Uterus (tissue), 3 donors: ENCODE measurements at regions not wholly inside any gene's neighbourhood (a gene's known extent, or its start where the extent isn't known, plus 50 kb on each side); places are given as distances from the start of the nearest gene placed in this dataset.

Experiments
- DNase-seq, 2 donors: peaks; one replicate each; pipeline ENCODE4 v3.0.0-alpha.2; 2019 to 2020
- H3K27ac ChIP-seq, 2 donors: fragments of 200-600 bp; sonication (generic); 1 replicate in 1 of 2; 2 replicates in 1 of 2; pipeline ENCODE4 v1.5.1; 2016 to 2018
- H3K27me3 ChIP-seq, 2 donors: fragments of 200-600 bp; sonication (generic); one replicate each; pipeline ENCODE4 v1.5.1; 2018 to 2019; ENCODE audit warnings: control low read depth in 1 of 2
- H3K36me3 ChIP-seq, 2 donors: fragments of 200-600 bp; sonication (generic); one replicate each; pipeline ENCODE4 v1.5.1; 2019; ENCODE audit warnings: control low read depth in 1 of 2
- H3K4me1 ChIP-seq, 2 donors: fragments of 200-600 bp; sonication (generic); one replicate each; pipeline ENCODE4 v1.5.1; 2018 to 2019; ENCODE audit warnings: control low read depth in 1 of 2
- H3K4me3 ChIP-seq, 2 donors: fragments of 200-600 bp; sonication (generic); 1 replicate in 1 of 2; 2 replicates in 1 of 2; pipeline ENCODE4 v1.5.1; 2018 to 2019; ENCODE audit warnings: mild to moderate bottlenecking in 1 of 2
- H3K9me3 ChIP-seq, 2 donors: fragments of 200-600 bp; sonication (generic); one replicate each; pipeline ENCODE4 v1.5.1; 2019; ENCODE audit warnings: control low read depth in 1 of 2
- POLR2A ChIP-seq, 2 donors: fragments of 450-650 bp; IDR thresholded peaks; one replicate each; pipeline ENCODE4 v1.6.1; 2016; ENCODE audit warnings: antibody characterized with exemption in 2 of 2, mild to moderate bottlenecking in 1 of 2, moderate library complexity in 1 of 2
- intact Hi-C: fragments of 100-400 bp; cut with DNase I; formaldehyde crosslinking; loops from one replicate; pipeline ENCODE4 v1.15.1; 2023; ENCODE audit warnings: low total_unique reads
- TF ChIP-seq, protein P1 (sequence below), 4 experiments: fragments of 200-600 bp in 2 of 4; fragments of 450-650 bp in 2 of 4; sonication (generic) in 2 of 4; IDR thresholded peaks; one replicate each; pipeline ENCODE4 v1.5.1; 2016 to 2019; ENCODE audit warnings: antibody characterized with exemption in 4 of 4, mild to moderate bottlenecking in 2 of 4, moderate library complexity in 1 of 4
- donor health status: DM: yes; HTN: yes; CAD: no.

DNA sequence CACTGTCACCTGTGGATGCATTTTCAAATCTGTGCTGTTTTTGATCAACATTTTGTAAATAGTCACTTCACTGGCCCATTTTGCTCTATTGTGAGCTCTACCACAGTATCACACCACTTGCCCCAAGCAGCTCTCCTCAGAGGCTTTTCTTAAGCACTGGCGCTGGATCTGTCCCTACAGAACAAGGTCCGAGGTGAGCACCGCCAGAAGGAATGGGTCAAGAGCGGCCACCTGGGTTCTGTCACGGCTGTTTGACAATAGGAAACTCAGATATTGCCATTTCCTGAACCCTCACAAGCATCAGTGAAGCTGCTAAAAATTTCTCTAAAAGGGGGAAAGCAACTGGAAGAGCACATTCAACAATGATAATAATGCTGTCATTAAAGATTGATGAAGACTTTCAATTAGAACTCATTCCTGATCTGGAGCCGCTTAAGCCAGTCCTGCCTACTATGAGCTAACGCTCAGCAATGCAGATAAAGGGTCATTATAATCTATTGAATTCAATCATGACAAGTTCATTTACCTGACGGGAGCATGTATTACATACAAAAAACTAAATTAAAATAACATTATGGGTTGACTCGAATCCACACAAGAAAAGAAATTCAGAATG, 514.0 kb downstream of the GALR1 start:
- TF ChIP-seq, protein P1, sequence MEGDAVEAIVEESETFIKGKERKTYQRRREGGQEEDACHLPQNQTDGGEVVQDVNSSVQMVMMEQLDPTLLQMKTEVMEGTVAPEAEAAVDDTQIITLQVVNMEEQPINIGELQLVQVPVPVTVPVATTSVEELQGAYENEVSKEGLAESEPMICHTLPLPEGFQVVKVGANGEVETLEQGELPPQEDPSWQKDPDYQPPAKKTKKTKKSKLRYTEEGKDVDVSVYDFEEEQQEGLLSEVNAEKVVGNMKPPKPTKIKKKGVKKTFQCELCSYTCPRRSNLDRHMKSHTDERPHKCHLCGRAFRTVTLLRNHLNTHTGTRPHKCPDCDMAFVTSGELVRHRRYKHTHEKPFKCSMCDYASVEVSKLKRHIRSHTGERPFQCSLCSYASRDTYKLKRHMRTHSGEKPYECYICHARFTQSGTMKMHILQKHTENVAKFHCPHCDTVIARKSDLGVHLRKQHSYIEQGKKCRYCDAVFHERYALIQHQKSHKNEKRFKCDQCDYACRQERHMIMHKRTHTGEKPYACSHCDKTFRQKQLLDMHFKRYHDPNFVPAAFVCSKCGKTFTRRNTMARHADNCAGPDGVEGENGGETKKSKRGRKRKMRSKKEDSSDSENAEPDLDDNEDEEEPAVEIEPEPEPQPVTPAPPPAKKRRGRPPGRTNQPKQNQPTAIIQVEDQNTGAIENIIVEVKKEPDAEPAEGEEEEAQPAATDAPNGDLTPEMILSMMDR (IDR thresholded peaks at IDR 0.05), result no peak
- no peak for TF ChIP-seq POLR2A (IDR thresholded peaks at IDR 0.05)
- Histone ChIP-seq H3K4me3 (no peak overlapping the region), H3K9me3 (no peaks in the 10 kb centered on the region), H3K27me3 (no peaks in the 10 kb centered on the region), H3K27ac (no peak overlapping the region), H3K36me3 (no peaks in the 10 kb centered on the region), H3K4me1 (no peaks in the 10 kb centered on the region)
- no peak for DNase-seq
- intact Hi-C loops, result no loop called here

DNA sequence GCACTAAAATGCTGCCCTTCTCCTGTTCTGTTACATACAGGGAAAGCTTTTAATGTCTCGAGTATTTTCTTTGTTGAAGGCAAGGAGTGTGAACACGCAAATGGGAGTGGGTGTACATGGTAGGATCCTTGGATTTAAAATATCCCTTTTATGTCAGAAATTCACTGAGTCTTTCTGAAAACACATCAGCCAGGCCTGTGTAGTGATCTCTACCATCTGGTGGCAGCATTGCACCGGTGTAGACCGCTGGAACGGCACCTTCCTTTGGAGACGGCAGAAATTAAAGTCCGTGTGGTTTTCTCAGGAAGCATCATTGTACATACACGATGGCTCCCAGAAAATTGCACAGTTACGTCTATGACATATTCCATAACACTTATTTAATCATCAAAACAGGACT, 515.8 kb downstream of the GALR1 start:
- no peaks in the 10 kb centered on the region for H3K36me3 ChIP-seq
- TF ChIP-seq, protein P1 (IDR thresholded peaks at IDR 0.05), result peak in 3 of 4 experiments; percentile 11 to 18 (median 17)
- no peak for TF ChIP-seq POLR2A (IDR thresholded peaks at IDR 0.05)
- no peaks in the 10 kb centered on the region for H3K4me1 ChIP-seq
- intact Hi-C loops, result no loop called here
- no peak overlapping the region for H3K4me3 ChIP-seq
- no peak overlapping the region for H3K27ac ChIP-seq
- no peak for DNase-seq
- H3K27me3 ChIP-seq, result no peaks in the 10 kb centered on the region
- H3K9me3 ChIP-seq, result no peaks in the 10 kb centered on the region

DNA sequence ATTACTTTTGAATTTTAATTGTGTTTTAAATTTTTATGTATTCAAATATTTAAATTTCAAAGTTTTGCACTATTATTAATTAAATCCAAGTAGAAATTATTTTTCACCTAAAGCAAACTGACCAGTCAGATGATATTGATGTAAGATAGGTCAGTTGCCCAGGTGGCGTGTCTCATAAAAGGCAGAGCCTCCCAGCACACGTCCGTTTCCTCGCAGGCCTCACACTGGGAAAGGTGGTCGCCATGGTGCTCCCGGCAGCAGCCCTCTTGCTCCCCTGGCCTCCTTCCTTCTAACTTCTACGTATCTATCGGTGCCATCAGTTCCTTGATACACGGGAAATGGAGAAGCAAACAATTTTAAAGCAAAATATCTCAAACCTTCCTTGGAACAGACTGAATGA, 516.8 kb downstream of the GALR1 start:
- H3K36me3 ChIP-seq, result no peaks in the 10 kb centered on the region
- no peaks in the 10 kb centered on the region for H3K9me3 ChIP-seq
- no peak overlapping the region for H3K27ac ChIP-seq
- DNase-seq, result no peak
- H3K4me3 ChIP-seq, result no peak overlapping the region
- no peaks in the 10 kb centered on the region for H3K4me1 ChIP-seq
- intact Hi-C loops, result no loop called here
- no peaks in the 10 kb centered on the region for H3K27me3 ChIP-seq
- TF ChIP-seq, protein P1 (IDR thresholded peaks at IDR 0.05), result no peak
- no peak for TF ChIP-seq POLR2A (IDR thresholded peaks at IDR 0.05)

DNA sequence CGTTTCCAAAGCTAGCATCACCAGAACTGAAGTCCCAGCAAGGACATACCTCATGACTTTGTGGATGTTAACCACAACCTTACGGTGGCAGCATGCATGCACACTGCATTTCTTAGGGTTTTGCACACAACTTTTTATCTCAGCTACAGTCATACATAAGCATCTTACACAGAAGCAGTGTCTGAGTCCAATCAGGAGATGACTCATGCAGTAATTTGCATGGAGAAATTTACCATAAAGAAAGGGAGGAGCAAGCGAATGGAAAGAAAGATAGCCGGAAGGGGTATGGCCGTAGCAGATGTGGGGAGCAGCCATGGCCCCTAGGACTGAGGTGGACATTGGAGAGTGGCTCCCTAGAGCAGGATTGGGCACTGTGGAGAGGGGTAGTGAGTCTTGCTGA, 522.5 kb downstream of the GALR1 start:
- TF ChIP-seq, protein P1 (IDR thresholded peaks at IDR 0.05), result no peak
- TF ChIP-seq POLR2A (IDR thresholded peaks at IDR 0.05), result no peak
- no peak overlapping the region for H3K4me3 ChIP-seq
- no peaks in the 10 kb centered on the region for H3K36me3 ChIP-seq
- no peaks in the 10 kb centered on the region for H3K9me3 ChIP-seq
- H3K4me1 ChIP-seq, result no peaks in the 10 kb centered on the region
- no peak for DNase-seq
- H3K27me3 ChIP-seq, result no peaks in the 10 kb centered on the region
- intact Hi-C loops, result no loop called here
- H3K27ac ChIP-seq, result no peak overlapping the region

DNA sequence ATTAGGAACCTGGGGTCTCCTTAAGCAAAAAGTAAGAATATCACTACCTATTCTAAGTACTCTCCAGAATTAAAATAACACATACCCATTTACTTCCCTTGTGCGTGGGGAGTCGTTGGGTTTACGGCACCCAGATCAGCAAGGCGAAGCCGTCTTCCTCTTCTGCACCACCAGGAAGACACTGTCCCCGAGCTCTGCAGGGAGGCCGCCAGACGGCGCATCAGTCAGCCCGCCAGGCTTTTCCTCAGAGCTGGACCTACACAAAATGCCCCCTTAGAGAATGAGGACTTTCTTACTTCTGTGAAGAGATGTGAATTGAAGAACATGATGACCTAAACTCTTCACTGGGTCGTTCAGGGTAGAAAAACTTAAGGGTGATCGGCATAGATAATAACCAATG, 526.5 kb downstream of the GALR1 start:
- Histone ChIP-seq H3K9me3 (no peaks in the 10 kb centered on the region), H3K27me3 (no peaks in the 10 kb centered on the region), H3K36me3 (no peaks in the 10 kb centered on the region), H3K27ac (no peak overlapping the region), H3K4me3 (no peak overlapping the region), H3K4me1 (no peaks in the 10 kb centered on the region)
- intact Hi-C loops, result no loop called here
- TF ChIP-seq POLR2A (IDR thresholded peaks at IDR 0.05), result no peak
- TF ChIP-seq, protein P1 (IDR thresholded peaks at IDR 0.05), result no peak
- DNase-seq, result no peak
